NB4 (cell line): ENCODE measurements at regions not wholly inside any gene's neighbourhood (a gene's known extent, or its start where the extent isn't known, plus 50 kb on each side); places are given as distances from the start of the nearest gene placed in this dataset.

Experiments used
- MYC ChIP-seq: IDR thresholded peaks from 2 replicates; pipeline ENCODE4 v1.6.1; 2011; ENCODE audit warnings: low read depth, low read length
- POLR2A ChIP-seq: IDR thresholded peaks from 2 replicates; pipeline ENCODE4 v1.6.1; 2011; ENCODE audit warnings: mild to moderate bottlenecking; ENCODE audit not compliant: insufficient read length; ENCODE audit errors: extremely low read depth
- TF ChIP-seq, protein P1 (sequence below): IDR thresholded peaks from one replicate; pipeline ENCODE4 v1.5.1; 2012; ENCODE audit warnings: low read depth, low read length

DNA sequence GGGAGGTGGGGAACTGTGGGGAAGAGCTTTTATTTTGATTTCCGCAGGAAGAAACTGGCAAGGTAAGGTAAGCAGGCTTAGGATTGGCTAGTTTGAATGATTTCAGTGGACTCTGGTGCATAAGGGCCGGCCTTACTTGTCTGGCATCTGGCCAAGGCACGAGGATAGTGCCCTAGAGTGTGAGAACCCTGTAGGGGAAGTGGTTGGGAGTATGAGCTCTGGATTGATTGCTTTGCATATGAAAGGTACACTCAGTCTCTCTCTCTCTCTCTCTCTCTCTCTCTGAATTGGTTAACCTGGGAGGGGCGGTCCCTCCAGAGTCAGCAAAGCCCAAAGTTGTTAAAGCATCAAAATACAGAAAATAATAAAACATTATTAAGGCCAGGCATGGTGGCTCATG lies 463.0 kb downstream of the SIPA1L2 start:
- TF ChIP-seq MYC (no peak), POLR2A (no peak)
- TF ChIP-seq, protein P1, sequence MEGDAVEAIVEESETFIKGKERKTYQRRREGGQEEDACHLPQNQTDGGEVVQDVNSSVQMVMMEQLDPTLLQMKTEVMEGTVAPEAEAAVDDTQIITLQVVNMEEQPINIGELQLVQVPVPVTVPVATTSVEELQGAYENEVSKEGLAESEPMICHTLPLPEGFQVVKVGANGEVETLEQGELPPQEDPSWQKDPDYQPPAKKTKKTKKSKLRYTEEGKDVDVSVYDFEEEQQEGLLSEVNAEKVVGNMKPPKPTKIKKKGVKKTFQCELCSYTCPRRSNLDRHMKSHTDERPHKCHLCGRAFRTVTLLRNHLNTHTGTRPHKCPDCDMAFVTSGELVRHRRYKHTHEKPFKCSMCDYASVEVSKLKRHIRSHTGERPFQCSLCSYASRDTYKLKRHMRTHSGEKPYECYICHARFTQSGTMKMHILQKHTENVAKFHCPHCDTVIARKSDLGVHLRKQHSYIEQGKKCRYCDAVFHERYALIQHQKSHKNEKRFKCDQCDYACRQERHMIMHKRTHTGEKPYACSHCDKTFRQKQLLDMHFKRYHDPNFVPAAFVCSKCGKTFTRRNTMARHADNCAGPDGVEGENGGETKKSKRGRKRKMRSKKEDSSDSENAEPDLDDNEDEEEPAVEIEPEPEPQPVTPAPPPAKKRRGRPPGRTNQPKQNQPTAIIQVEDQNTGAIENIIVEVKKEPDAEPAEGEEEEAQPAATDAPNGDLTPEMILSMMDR = no peak
